ENCODE measurements at regions not wholly inside any gene's neighbourhood (a gene's known extent, or its start where the extent isn't known, plus 50 kb on each side); places are given as distances from the start of the nearest gene placed in this dataset.

GRCh38 chr1:116185161-116185701 is 74.0 kb downstream of the MAB21L3 start:
- Histone ChIP-seq H4K20me1 (ENCODE audit: insufficient read depth) (no peaks in the 10 kb centered on the region), H3K4me2 (no peak overlapping the region), H3K4me3 (IDR thresholded peaks at IDR 0.05; ENCODE audit: insufficient read depth, low read depth, low read length) (no peak overlapping the region), H3K36me3 (ENCODE audit: insufficient read depth) (no peaks in the 10 kb centered on the region), H3K27me3 (ENCODE audit: insufficient read depth, low read depth) (no peaks in the 10 kb centered on the region), H3K27ac (no peak overlapping the region), H3K9ac (no peak overlapping the region), H2AFZ (ENCODE audit: low read depth) (no peak overlapping the region), H3K4me1 (ENCODE audit: low read depth, poor library complexity, severe bottlenecking) (no peaks in the 10 kb centered on the region), H3K79me2 (ENCODE audit: insufficient read depth, low read depth) (no peaks in the 10 kb centered on the region)
- TF ChIP-seq, protein P1, sequence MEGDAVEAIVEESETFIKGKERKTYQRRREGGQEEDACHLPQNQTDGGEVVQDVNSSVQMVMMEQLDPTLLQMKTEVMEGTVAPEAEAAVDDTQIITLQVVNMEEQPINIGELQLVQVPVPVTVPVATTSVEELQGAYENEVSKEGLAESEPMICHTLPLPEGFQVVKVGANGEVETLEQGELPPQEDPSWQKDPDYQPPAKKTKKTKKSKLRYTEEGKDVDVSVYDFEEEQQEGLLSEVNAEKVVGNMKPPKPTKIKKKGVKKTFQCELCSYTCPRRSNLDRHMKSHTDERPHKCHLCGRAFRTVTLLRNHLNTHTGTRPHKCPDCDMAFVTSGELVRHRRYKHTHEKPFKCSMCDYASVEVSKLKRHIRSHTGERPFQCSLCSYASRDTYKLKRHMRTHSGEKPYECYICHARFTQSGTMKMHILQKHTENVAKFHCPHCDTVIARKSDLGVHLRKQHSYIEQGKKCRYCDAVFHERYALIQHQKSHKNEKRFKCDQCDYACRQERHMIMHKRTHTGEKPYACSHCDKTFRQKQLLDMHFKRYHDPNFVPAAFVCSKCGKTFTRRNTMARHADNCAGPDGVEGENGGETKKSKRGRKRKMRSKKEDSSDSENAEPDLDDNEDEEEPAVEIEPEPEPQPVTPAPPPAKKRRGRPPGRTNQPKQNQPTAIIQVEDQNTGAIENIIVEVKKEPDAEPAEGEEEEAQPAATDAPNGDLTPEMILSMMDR (conservative IDR thresholded peaks at IDR 0.05; ENCODE audit: low read depth, low read length), result no peak

GRCh38 chr1:116189481-116189880 is 78.3 kb downstream of the MAB21L3 start:
- H3K79me2 ChIP-seq (ENCODE audit: insufficient read depth, low read depth), result no peaks in the 10 kb centered on the region
- no peak overlapping the region for H3K4me2 ChIP-seq
- no peak overlapping the region for H3K4me3 ChIP-seq (IDR thresholded peaks at IDR 0.05; ENCODE audit: insufficient read depth, low read depth, low read length)
- H3K36me3 ChIP-seq (ENCODE audit: insufficient read depth), result no peaks in the 10 kb centered on the region
- no peaks in the 10 kb centered on the region for H4K20me1 ChIP-seq (ENCODE audit: insufficient read depth)
- H3K27ac ChIP-seq, result no peak overlapping the region
- TF ChIP-seq, protein P1 (conservative IDR thresholded peaks at IDR 0.05; ENCODE audit: low read depth, low read length), result no peak
- no peaks in the 10 kb centered on the region for H3K27me3 ChIP-seq (ENCODE audit: insufficient read depth, low read depth)
- H3K4me1 ChIP-seq (ENCODE audit: low read depth, poor library complexity, severe bottlenecking), result peaks cover 7% of the 10 kb centered on the region
- H2AFZ ChIP-seq (ENCODE audit: low read depth), result no peak overlapping the region
- no peak overlapping the region for H3K9ac ChIP-seq

DNA sequence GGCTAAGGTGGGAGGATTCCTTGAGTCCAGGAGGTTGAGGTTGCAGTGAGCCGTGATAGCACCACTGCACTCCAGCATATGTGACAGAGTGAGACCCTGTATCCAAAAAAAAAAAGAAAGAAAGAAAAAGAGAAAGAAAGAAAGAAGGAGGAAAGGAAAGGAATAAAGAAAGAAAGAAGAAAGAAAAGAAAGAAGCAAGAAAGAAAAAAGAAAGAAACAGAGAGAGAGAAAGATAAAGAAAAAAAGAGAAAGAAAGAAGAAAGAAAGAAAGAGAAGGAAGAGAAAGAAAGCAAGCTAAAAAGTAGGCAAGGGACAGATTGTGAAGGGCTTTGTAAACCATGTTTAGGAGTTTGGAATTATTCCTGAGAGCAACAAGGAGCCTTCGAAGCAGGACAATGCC is 80.1 kb downstream of the MAB21L3 start:
- no peaks in the 10 kb centered on the region for H3K27me3 ChIP-seq (ENCODE audit: insufficient read depth, low read depth)
- no peaks in the 10 kb centered on the region for H3K36me3 ChIP-seq (ENCODE audit: insufficient read depth)
- no peak overlapping the region for H3K4me2 ChIP-seq
- no peaks in the 10 kb centered on the region for H3K79me2 ChIP-seq (ENCODE audit: insufficient read depth, low read depth)
- no peak overlapping the region for H3K9ac ChIP-seq
- peaks cover 17% of the 10 kb centered on the region for H3K4me1 ChIP-seq (ENCODE audit: low read depth, poor library complexity, severe bottlenecking)
- no peak overlapping the region for H3K27ac ChIP-seq
- no peak overlapping the region for H2AFZ ChIP-seq (ENCODE audit: low read depth)
- TF ChIP-seq, protein P1 (conservative IDR thresholded peaks at IDR 0.05; ENCODE audit: low read depth, low read length), result no peak
- no peak overlapping the region for H3K4me3 ChIP-seq (IDR thresholded peaks at IDR 0.05; ENCODE audit: insufficient read depth, low read depth, low read length)
- H4K20me1 ChIP-seq (ENCODE audit: insufficient read depth), result no peaks in the 10 kb centered on the region

DNA sequence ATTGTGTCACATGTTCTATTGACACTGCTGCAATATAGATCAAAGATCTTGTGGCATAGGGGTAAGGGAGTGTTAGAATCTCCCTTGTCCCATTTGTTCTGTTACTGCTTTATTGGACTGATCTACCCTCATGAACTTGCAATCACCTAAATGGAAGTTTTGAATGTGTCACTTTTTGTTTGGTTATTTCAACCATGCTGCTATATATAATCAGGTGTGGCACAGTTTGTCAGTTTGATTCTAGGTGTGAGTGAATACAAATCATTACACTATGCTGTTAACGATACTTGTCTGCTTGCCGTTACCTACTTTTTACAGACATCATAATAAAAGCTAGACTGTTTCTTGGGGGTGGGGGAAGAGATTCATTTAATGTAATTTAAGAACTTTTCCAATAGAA is 82.6 kb downstream of the MAB21L3 start:
- H2AFZ ChIP-seq (ENCODE audit: low read depth), result no peak overlapping the region
- no peaks in the 10 kb centered on the region for H3K27me3 ChIP-seq (ENCODE audit: insufficient read depth, low read depth)
- no peak overlapping the region for H3K27ac ChIP-seq
- no peaks in the 10 kb centered on the region for H3K79me2 ChIP-seq (ENCODE audit: insufficient read depth, low read depth)
- H3K4me3 ChIP-seq (IDR thresholded peaks at IDR 0.05; ENCODE audit: insufficient read depth, low read depth, low read length), result no peak overlapping the region
- no peak overlapping the region for H3K4me2 ChIP-seq
- H3K4me1 ChIP-seq (ENCODE audit: low read depth, poor library complexity, severe bottlenecking), result peaks cover 17% of the 10 kb centered on the region
- TF ChIP-seq, protein P1 (conservative IDR thresholded peaks at IDR 0.05; ENCODE audit: low read depth, low read length), result no peak
- no peak overlapping the region for H3K9ac ChIP-seq
- no peaks in the 10 kb centered on the region for H3K36me3 ChIP-seq (ENCODE audit: insufficient read depth)
- H4K20me1 ChIP-seq (ENCODE audit: insufficient read depth), result no peaks in the 10 kb centered on the region

All from KMS-11 (cell line).